SH-SY5Y (cell line): ENCODE measurements at regions not wholly inside any gene's neighbourhood (a gene's known extent, or its start where the extent isn't known, plus 50 kb on each side); places are given as distances from the start of the nearest gene placed in this dataset.

Source experiments
- GATA2 ChIP-seq: IDR thresholded peaks from 2 replicates; pipeline ENCODE4 v1.6.1; 2011; ENCODE audit warnings: mild to moderate bottlenecking, low read depth, low read length
- GATA3 ChIP-seq: IDR thresholded peaks from 2 replicates; pipeline ENCODE4 v1.6.1; 2011; ENCODE audit warnings: low read depth, mild to moderate bottlenecking, low read length, moderate library complexity

- no peak for TF ChIP-seq GATA2
- no peak for TF ChIP-seq GATA3
Observed at GRCh38 chr4:152073351-152074087, 312.7 kb upstream of the GATB start.
